ENCODE measurements at regions not wholly inside any gene's neighbourhood (a gene's known extent, or its start where the extent isn't known, plus 50 kb on each side); places are given as distances from the start of the nearest gene placed in this dataset.
A peak's percentile ranks its signal among the peaks of the same experiment; 100 is the strongest.

DNA sequence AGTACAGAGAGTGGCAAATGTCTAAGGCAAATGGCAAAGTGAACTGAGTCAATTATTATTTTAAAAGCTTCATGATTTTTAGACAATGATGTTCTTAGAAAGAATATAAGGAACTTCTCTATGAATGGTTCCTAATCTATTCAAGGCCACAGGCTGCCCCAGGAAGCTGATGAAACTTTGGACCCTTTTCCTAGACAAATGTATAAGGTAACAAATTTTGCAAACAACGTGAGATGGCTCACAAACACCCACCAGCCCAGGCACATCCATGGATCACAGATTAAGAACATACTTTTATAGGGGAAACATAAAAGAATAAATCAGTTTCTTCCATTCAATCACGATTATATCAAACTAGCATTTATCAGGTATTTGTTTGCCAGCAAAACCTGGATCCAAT is 659.0 kb downstream of the IRS1 start (continued):
- TF ChIP-seq ZNF362 (CRISPR knock-in tag; IDR thresholded peaks at IDR 0.05; ENCODE audit: borderline replicate concordance) (no peak), ZSCAN21 (CRISPR knock-in tag; IDR thresholded peaks at IDR 0.05; ENCODE audit: borderline replicate concordance) (no peak), RXRA (CRISPR knock-in tag; IDR thresholded peaks at IDR 0.05) (no peak), ATF6 (CRISPR knock-in tag; conservative IDR thresholded peaks at IDR 0.05) (no peak), ELF1 (CRISPR knock-in tag; IDR thresholded peaks at IDR 0.05) (peak; percentile 44), ZNF264 (CRISPR knock-in tag; IDR thresholded peaks at IDR 0.05) (no peak), SAFB2 (CRISPR knock-in tag; IDR thresholded peaks at IDR 0.05; ENCODE audit: borderline replicate concordance, low read depth) (no peak), CENPX (CRISPR knock-in tag; IDR thresholded peaks at IDR 0.05) (no peak), SIN3B (IDR thresholded peaks at IDR 0.05; ENCODE audit: low read length) (no peak), E2F2 (CRISPR knock-in tag; IDR thresholded peaks at IDR 0.05; ENCODE audit: borderline replicate concordance) (no peak), ATF5 (CRISPR knock-in tag; IDR thresholded peaks at IDR 0.05; ENCODE audit: low read depth) (no peak), IRF2 (CRISPR knock-in tag; IDR thresholded peaks at IDR 0.05) (peak; percentile 47; the same call in 1 of the 2 replicates), RXRB (CRISPR knock-in tag; IDR thresholded peaks at IDR 0.05; ENCODE audit: borderline replicate concordance) (peak; percentile 72), SIX1 (CRISPR knock-in tag; IDR thresholded peaks at IDR 0.05; ENCODE audit: borderline replicate concordance) (peak; percentile 72; the same call in 1 of the 2 replicates), HNF4G (IDR thresholded peaks at IDR 0.05; ENCODE audit: borderline replicate concordance, low read depth, low read length) (peak; percentile 49; the same call in 1 of the 2 replicates), HNF4G (CRISPR knock-in tag; IDR thresholded peaks at IDR 0.05; ENCODE audit: borderline replicate concordance, low read depth) (peak; percentile 46; the same call in 1 of the 2 replicates), LRRFIP1 (CRISPR knock-in tag; conservative IDR thresholded peaks at IDR 0.05) (no peak), MATR3 (CRISPR knock-in tag; IDR thresholded peaks at IDR 0.05) (no peak), ETS1 (CRISPR knock-in tag; IDR thresholded peaks at IDR 0.05) (no peak), CREM (IDR thresholded peaks at IDR 0.05) (peak; percentile 53), CREM (CRISPR knock-in tag; IDR thresholded peaks at IDR 0.05) (no peak)
- TF ChIP-seq, protein P1, sequence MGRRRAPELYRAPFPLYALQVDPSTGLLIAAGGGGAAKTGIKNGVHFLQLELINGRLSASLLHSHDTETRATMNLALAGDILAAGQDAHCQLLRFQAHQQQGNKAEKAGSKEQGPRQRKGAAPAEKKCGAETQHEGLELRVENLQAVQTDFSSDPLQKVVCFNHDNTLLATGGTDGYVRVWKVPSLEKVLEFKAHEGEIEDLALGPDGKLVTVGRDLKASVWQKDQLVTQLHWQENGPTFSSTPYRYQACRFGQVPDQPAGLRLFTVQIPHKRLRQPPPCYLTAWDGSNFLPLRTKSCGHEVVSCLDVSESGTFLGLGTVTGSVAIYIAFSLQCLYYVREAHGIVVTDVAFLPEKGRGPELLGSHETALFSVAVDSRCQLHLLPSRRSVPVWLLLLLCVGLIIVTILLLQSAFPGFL (CRISPR knock-in tag; IDR thresholded peaks at IDR 0.05): no peak
